Peyer's patch (tissue), 4 donors: ENCODE measurements at regions not wholly inside any gene's neighbourhood (a gene's known extent, or its start where the extent isn't known, plus 50 kb on each side); places are given as distances from the start of the nearest gene placed in this dataset.

Experiments used
- POLR2A ChIP-seq, 2 donors: fragments of 450-650 bp; IDR thresholded peaks; one replicate each; pipeline ENCODE4 v1.5.1; 2017; ENCODE audit warnings: antibody characterized with exemption in 2 of 2, mild to moderate bottlenecking in 2 of 2, moderate library complexity in 2 of 2
- TF ChIP-seq, protein P1 (sequence below), 6 experiments: fragments of 450-650 bp in 4 of 6; fragments of 200-600 bp in 2 of 6; sonication (generic) in 1 of 6; IDR thresholded peaks; one replicate each; pipeline ENCODE4 v1.5.1; 2017 to 2019; ENCODE audit warnings: antibody characterized with exemption in 6 of 6, mild to moderate bottlenecking in 3 of 6, moderate library complexity in 1 of 6

DNA sequence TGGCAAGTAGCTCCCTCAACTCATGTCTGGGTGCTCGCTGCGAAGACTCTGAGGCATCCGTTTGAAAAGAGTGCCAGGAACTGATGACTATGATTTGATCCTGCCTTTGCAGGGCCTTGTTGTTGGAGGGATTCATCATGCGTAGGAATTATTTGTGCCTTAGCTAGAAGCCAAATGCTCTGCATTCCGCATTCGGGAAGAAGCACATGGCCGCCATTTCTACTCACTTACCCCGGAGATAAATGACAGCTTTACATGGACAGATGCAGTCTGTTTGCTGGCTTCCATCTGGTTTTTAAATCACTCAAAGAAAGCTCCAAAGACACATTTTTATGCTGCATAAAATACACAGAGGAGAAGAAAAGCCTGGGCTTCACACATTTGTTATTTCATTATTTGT is 363.3 kb upstream of the CDH4 start:
- TF ChIP-seq, protein P1, sequence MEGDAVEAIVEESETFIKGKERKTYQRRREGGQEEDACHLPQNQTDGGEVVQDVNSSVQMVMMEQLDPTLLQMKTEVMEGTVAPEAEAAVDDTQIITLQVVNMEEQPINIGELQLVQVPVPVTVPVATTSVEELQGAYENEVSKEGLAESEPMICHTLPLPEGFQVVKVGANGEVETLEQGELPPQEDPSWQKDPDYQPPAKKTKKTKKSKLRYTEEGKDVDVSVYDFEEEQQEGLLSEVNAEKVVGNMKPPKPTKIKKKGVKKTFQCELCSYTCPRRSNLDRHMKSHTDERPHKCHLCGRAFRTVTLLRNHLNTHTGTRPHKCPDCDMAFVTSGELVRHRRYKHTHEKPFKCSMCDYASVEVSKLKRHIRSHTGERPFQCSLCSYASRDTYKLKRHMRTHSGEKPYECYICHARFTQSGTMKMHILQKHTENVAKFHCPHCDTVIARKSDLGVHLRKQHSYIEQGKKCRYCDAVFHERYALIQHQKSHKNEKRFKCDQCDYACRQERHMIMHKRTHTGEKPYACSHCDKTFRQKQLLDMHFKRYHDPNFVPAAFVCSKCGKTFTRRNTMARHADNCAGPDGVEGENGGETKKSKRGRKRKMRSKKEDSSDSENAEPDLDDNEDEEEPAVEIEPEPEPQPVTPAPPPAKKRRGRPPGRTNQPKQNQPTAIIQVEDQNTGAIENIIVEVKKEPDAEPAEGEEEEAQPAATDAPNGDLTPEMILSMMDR (IDR thresholded peaks at IDR 0.05) = no peak
- TF ChIP-seq POLR2A (IDR thresholded peaks at IDR 0.05) = no peak
